GM19463 (cell line): ENCODE measurements at regions not wholly inside any gene's neighbourhood (a gene's known extent, or its start where the extent isn't known, plus 50 kb on each side); places are given as distances from the start of the nearest gene placed in this dataset.

Experiments used
- ATAC-seq: cut with Tn5 transposase; IDR thresholded peaks from one replicate; pipeline ENCODE4 v1.9.1; 2021; ENCODE audit warnings: mild to moderate bottlenecking, moderate library complexity; ENCODE audit not compliant: unreplicated experiment

DNA sequence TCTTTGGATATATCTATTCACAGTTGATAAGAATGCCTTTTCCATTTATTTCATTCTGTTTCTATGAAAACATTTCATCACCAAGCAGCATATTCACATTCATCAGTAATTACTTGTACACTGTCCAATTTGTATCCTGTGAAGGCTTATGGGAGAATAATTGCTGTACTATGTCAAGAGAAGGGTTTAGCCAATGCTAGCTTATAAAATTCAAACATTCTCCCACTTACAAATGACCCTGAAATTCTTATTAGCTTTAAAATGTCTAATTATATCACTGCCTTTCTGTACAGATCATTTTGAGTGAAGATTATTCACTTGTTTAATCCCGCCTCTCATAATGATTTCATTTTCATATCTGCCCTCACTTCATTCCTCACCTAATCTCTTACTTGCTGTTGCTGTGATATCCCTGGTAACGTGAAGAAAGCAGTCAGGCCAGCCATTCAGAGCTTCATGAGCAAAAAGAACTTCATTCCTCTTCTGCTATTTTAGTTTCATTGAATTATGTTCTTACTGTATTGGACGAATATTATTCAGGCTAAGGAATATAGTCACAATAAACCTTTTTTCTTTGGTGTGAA lies 778.7 kb downstream of the OLFM4 start:
- no peak for ATAC-seq

GRCh38 chr13:53821632-53822031 lies 793.0 kb downstream of the OLFM4 start:
- ATAC-seq = no peak

GRCh38 chr13:53822136-53822535 lies 793.5 kb downstream of the OLFM4 start:
- ATAC-seq = no peak

GRCh38 chr13:53839461-53839860 lies 810.8 kb downstream of the OLFM4 start:
- ATAC-seq = no peak

DNA sequence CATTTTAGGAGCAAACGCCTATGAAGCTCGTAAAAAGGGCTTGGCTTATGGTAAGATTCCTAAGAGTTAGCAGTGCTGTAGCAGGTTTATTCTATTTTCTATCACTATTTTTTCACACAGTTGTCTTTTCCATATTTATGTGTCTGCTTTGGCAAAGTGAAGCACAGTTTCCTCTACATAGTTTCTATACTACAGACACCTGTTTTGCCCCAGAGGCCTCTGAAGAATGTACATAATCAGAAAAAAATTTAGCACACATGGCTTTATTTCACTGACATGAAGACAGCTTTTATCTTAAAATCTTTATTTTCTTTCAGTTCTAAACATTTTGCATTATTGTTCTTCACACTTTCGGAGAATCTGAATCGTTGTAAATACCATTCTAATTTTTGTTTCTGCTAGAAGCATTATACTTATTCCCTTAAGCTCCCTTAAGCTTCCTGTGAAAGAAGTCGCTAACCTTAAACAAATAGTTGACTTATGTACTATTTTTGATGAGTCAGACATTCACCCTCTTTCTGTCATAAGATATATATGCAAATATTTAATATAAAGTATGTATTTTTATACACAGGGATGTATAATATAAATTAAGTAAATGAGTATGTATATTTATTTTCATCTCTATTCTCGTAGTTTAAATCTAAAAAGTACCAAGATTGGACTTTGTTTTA lies 816.0 kb downstream of the OLFM4 start:
- no peak for ATAC-seq

GRCh38 chr13:53847502-53847901 lies 818.9 kb downstream of the OLFM4 start:
- ATAC-seq = no peak

- ATAC-seq = no peak
Observed at GRCh38 chr13:53848366-53848961, 819.9 kb downstream of the OLFM4 start.

- no peak for ATAC-seq
Observed at GRCh38 chr13:53854321-53854720, 825.7 kb downstream of the OLFM4 start.

GRCh38 chr13:53856573-53857195 lies 828.1 kb downstream of the OLFM4 start:
- no peak for ATAC-seq

DNA sequence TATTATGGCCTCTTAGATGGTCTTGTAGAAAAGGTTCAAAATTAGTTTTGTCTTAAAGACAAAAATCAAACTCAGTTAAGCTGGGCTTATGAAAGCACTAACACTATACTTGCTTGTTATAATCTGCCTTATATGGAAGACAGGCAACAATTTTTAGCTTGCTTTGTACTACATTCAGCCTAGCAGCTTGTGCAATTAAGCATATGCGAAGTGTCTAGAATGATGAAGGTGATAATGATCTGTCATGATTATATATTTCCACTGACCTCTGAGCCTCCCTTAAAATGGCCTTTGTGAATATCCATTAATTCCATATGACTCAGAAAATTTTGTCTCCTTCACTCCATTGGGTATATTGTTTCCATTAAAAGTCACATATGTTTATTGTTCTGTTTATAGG lies 834.9 kb downstream of the OLFM4 start:
- ATAC-seq = no peak

- no peak for ATAC-seq
Observed at GRCh38 chr13:53873558-53873957, 844.9 kb downstream of the OLFM4 start.

DNA sequence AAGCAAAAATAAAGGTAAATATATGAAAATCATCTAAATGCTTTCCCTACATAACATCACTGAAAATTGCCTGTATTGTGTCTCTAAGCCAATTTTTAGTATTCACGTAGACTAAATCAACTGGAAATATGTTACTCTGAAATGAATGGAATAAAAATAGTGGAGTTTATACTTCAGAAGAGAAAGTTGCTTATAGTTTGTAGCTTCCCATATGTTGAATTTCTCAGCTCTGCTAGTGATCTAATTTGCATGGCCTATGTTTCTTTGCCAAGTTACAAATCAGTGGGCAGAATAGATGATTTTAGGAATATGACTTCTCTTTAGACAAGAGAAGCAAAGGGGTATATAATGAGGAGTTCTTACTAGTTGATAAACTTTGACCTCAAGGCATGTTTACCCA lies 850.2 kb downstream of the OLFM4 start:
- ATAC-seq = no peak

- ATAC-seq = no peak
Observed at GRCh38 chr13:53885997-53886396, 857.4 kb downstream of the OLFM4 start.

GRCh38 chr13:53890696-53891095 lies 862.1 kb downstream of the OLFM4 start:
- ATAC-seq = no peak

- ATAC-seq = no peak
Observed at GRCh38 chr13:53901593-53901992, 873.0 kb downstream of the OLFM4 start.

DNA sequence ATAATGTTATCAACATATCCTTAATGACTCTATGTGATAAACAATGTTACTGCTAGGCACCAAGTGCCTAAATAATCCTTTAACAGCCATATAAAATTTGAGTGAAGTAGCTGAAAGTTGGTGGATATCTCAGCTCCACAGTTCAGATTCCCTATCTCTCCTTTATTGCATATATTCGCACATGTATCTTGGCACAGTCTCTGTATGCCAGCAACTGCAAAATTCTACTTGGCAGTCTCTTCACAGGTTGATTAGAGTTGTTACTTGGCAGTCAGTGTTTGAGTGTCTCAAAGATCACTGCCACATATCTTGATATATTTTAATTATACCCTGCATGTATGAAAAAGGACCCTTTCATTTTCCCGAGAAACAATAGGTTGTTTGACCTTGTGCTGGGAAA lies 879.3 kb downstream of the OLFM4 start:
- no peak for ATAC-seq

DNA sequence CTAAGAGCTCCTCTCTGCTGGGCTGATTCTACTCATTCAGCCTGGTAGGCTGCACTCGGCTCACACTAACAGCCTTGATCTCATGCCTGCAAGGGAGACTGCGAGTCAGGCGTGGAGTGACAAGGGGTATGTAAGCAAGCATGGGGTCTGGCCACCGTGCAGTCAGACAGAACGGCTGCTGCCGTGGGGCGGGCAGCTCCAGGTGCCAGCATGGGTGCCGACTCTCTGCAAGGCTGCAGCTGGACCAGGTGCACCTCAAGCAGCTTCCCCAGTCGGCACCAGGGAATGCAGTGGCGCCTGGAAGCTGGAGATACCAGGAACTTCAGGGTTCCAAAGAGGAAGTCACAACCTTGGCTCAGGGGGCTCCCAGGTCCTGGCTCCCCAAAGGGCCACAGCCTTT lies 892.3 kb downstream of the OLFM4 start:
- no peak for ATAC-seq

DNA sequence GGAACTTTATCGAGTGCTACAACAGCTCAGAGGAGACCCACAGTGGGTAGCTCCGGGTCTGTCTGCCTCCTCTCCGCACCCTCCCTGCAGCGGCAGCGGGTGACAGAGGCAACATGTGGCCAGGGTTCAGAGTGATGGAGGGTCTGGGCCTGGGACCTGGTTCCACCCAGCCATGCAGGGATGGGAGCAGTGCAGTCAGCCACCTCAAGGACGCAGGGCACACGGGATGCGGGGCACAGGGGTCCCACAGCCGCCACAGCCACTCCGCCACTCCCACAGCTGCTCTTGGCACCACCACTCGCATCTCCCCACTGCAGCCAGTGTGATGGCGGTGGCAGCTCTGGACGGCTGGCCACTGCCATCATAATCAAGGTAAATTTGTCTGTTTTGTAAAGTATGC lies 892.9 kb downstream of the OLFM4 start:
- no peak for ATAC-seq

- no peak for ATAC-seq
Observed at GRCh38 chr13:53941588-53942190, 913.1 kb downstream of the OLFM4 start.

GRCh38 chr13:53946500-53946899 lies 917.9 kb downstream of the OLFM4 start:
- no peak for ATAC-seq

DNA sequence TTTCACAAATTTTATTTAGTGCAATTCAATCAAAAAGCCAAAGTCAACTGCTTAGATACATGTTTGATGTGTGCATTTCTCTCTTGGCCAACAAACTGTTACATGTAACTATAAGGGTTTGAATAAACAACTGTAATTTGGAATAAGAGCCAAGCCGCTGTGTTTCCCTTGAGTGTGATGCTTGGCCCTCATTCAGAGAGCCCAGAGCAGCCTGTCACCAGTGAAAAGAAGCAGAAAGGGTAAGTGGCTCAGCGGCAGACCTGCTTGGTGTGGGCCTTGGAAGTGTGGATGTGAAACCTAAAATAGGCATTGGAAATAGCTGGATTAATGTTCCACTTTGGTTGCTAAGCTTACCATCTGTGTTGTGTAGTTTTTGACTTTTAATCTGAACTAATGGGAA lies 924.6 kb downstream of the OLFM4 start:
- no peak for ATAC-seq
